Keratinocyte (primary cell): ENCODE measurements at regions not wholly inside any gene's neighbourhood (a gene's known extent, or its start where the extent isn't known, plus 50 kb on each side); places are given as distances from the start of the nearest gene placed in this dataset.
"Not testable (repeated sequence)": the region's sequence is repeated elsewhere in the genome, so short reads cannot be mapped to it uniquely, and the experiment has no call there.

ENCODE experiments used
- DNase-seq: peaks from one replicate; pipeline ENCODE4 v3.0.0-alpha.2; 2011; ENCODE audit warnings: low read depth, missing footprints, low spot score
- FAIRE-seq: peaks from 2 replicates; lab custom pipeline; 2011; peaks lifted over from hg19 to GRCh38; lab: Jason Lieb, UNC
- H2AFZ ChIP-seq: 2 replicates; pipeline ENCODE4 v1.6.0; 2012; ENCODE audit warnings: low read length, control low read depth, inconsistent platforms; ENCODE audit not compliant: control insufficient read depth
- H3K27ac ChIP-seq: 2 replicates; pipeline ENCODE4 v1.5.1; 2011; ENCODE audit warnings: low read length; ENCODE audit not compliant: control insufficient read depth, insufficient read depth
- H3K27me3 ChIP-seq: 3 replicates; pipeline ENCODE4 v1.6.0; 2011; ENCODE audit warnings: low read length; ENCODE audit not compliant: control insufficient read depth, insufficient read depth; ENCODE audit errors: extremely low read depth
- H3K36me3 ChIP-seq, 2 experiments: 2 replicates in 1 of 2; 3 replicates in 1 of 2; pipeline ENCODE4 v1.5.1; 2011; ENCODE audit warnings: low read length in 2 of 2, mild to moderate bottlenecking in 1 of 2; ENCODE audit not compliant: control insufficient read depth in 2 of 2, insufficient read depth in 2 of 2; ENCODE audit errors: extremely low read depth in 1 of 2
- H3K4me1 ChIP-seq: 3 replicates; pipeline ENCODE4 v1.5.1; 2011; ENCODE audit warnings: low read length; ENCODE audit not compliant: control insufficient read depth, insufficient read depth; ENCODE audit errors: extremely low read depth
- H3K4me2 ChIP-seq: 3 replicates; pipeline ENCODE4 v1.6.0; 2011; ENCODE audit warnings: low read depth, low read length; ENCODE audit not compliant: control insufficient read depth, insufficient read depth; ENCODE audit errors: extremely low read depth
- H3K4me3 ChIP-seq, 3 experiments: fragments of 200-600 bp in 1 of 3; sonication (generic) in 1 of 3; 2 replicates in 2 of 3; 3 replicates in 1 of 3; pipeline ENCODE4 v1.5.1; 2011 to 2016; ENCODE audit warnings: low read length in 3 of 3, mild to moderate bottlenecking in 3 of 3, control low read depth in 2 of 3, inconsistent platforms in 1 of 3, low read depth in 1 of 3, mixed read lengths in 1 of 3, mixed run types in 1 of 3, moderate library complexity in 1 of 3; ENCODE audit not compliant: control insufficient read depth in 2 of 3, insufficient read depth in 2 of 3; ENCODE audit errors: extremely low read depth in 1 of 3
- H3K79me2 ChIP-seq: 2 replicates; pipeline ENCODE4 v1.6.0; 2012; ENCODE audit warnings: low read length; ENCODE audit not compliant: control insufficient read depth, insufficient read depth
- H3K9ac ChIP-seq: 3 replicates; pipeline ENCODE4 v1.6.0; 2011; ENCODE audit warnings: low read length; ENCODE audit not compliant: control insufficient read depth, insufficient read depth; ENCODE audit errors: extremely low read depth
- H3K9me1 ChIP-seq: 3 replicates; pipeline ENCODE4 v1.6.0; 2011; ENCODE audit warnings: low read length; ENCODE audit not compliant: control insufficient read depth, insufficient read depth; ENCODE audit errors: extremely low read depth
- H3K9me3 ChIP-seq: 2 replicates; pipeline ENCODE4 v1.5.1; 2012; ENCODE audit warnings: low read depth, low read length; ENCODE audit not compliant: control insufficient read depth
- H4K20me1 ChIP-seq: 3 replicates; pipeline ENCODE4 v1.6.0; 2011; ENCODE audit warnings: low read length; ENCODE audit not compliant: control insufficient read depth, insufficient read depth; ENCODE audit errors: extremely low read depth
- EZH2 ChIP-seq: IDR thresholded peaks from one replicate; pipeline ENCODE4 v1.6.1; 2012; ENCODE audit warnings: inconsistent platforms, mild to moderate bottlenecking, low read length, moderate library complexity
- dilution Hi-C: fragments of 300-500 bp; cut with MboI; formaldehyde crosslinking; loops from one replicate; pipeline ENCODE4 v1.7.0; 2020; ENCODE audit warnings: low sequenced_read_pairs; ENCODE audit not compliant: extremely low pct_ligation_motif_present
- TF ChIP-seq, protein P1 (sequence below), 3 experiments: IDR thresholded peaks in 1 of 3; conservative IDR thresholded peaks in 1 of 3; optimal IDR thresholded peaks in 1 of 3; 2 replicates in 2 of 3; 3 replicates in 1 of 3; pipeline versions ENCODE3 to v1.5.1; 2011; ENCODE audit warnings: low read length in 3 of 3, mild to moderate bottlenecking in 3 of 3, moderate library complexity in 2 of 3, control low read depth in 1 of 3, inconsistent platforms in 1 of 3; ENCODE audit not compliant: insufficient read depth in 2 of 3; ENCODE audit errors: extremely low read depth in 1 of 3

DNA sequence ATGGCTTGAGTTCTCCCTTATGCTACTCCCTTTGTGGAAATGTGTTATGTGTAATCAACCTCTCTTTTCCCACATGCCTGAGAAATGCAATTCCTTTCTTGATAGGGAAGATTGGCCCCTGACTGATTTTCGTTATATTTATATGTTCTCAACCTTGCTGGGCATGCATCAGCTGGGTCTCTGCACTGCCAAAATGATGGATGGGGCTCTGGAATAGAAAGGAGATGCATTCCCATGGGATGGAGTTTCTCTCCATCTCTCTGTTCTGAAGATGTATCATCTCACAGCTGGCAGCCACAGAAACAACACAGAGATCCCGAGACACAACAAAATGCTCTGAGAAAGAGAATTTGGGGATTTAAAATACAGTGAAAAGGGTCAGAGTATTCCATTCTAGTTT is 327.7 kb upstream of the LMCD1 start:
- Histone ChIP-seq H3K9me3 (no peaks in the 10 kb centered on the region), H3K27ac (no peak overlapping the region), H3K4me2 (no peak overlapping the region), H4K20me1 (no peaks in the 10 kb centered on the region), H3K36me3 (no peaks in the 10 kb centered on the region), H3K9me1 (no peaks in the 10 kb centered on the region), H3K27me3 (no peaks in the 10 kb centered on the region), H2AFZ (no peak overlapping the region), H3K9ac (no peak overlapping the region), H3K4me3 (no peak overlapping the region), H3K4me1 (peaks cover 3% of the 10 kb centered on the region), H3K79me2 (no peaks in the 10 kb centered on the region)
- TF ChIP-seq, protein P1, sequence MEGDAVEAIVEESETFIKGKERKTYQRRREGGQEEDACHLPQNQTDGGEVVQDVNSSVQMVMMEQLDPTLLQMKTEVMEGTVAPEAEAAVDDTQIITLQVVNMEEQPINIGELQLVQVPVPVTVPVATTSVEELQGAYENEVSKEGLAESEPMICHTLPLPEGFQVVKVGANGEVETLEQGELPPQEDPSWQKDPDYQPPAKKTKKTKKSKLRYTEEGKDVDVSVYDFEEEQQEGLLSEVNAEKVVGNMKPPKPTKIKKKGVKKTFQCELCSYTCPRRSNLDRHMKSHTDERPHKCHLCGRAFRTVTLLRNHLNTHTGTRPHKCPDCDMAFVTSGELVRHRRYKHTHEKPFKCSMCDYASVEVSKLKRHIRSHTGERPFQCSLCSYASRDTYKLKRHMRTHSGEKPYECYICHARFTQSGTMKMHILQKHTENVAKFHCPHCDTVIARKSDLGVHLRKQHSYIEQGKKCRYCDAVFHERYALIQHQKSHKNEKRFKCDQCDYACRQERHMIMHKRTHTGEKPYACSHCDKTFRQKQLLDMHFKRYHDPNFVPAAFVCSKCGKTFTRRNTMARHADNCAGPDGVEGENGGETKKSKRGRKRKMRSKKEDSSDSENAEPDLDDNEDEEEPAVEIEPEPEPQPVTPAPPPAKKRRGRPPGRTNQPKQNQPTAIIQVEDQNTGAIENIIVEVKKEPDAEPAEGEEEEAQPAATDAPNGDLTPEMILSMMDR (optimal IDR thresholded peaks at IDR 0.05 in 1 of 3, IDR thresholded peaks at IDR 0.05 in 1 of 3, conservative IDR thresholded peaks at IDR 0.05 in 1 of 3; ENCODE audit: extremely low read depth in 1 of 3, insufficient read depth in 2 of 3, low read length in 3 of 3): no peak
- no peak for TF ChIP-seq EZH2
- no peak for DNase-seq
- dilution Hi-C loops: no loop called here
- FAIRE-seq: no peak

DNA sequence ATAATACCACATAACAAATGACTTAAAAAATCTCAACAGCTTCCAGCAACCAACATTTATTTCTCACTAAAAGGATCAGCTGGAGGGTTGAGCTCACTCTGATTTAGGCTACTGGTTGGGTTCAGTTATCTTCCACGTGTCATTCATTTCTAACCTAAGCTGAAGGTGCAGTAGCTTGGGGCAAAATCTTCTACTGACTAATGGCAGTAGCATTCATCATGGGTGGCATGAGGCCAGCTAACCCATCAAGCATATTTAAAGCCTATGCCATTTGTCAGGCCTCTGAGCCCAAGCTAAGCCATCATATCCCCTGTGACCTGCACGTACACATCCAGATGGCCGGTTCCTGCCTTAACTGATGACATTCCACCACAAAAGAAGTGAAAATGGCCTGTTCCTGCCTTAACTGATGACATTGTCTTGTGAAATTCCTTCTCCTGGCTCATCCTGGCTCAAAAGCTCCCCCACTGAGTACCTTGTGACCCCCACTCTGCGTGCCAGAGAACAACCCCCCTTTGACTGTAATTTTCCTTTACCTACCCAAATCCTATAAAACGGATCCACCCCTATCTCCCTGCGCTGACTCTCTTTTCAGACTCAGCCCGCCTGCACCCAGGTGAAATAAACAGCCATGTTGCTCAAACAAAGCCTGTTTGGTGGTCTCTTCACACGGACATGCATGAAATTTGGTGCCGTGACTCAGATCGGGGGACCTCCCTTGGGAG is 324.7 kb upstream of the LMCD1 start:
- FAIRE-seq: peak; percentile 51
- H3K4me3 ChIP-seq, H2AFZ ChIP-seq, H3K36me3 ChIP-seq, H4K20me1 ChIP-seq, H3K27me3 ChIP-seq, H3K9me1 ChIP-seq, H3K4me2 ChIP-seq, H3K79me2 ChIP-seq, dilution Hi-C loops, H3K9me3 ChIP-seq, H3K27ac ChIP-seq, H3K4me1 ChIP-seq, H3K9ac ChIP-seq: not testable (repeated sequence)
- peak; percentile 30 for DNase-seq

DNA sequence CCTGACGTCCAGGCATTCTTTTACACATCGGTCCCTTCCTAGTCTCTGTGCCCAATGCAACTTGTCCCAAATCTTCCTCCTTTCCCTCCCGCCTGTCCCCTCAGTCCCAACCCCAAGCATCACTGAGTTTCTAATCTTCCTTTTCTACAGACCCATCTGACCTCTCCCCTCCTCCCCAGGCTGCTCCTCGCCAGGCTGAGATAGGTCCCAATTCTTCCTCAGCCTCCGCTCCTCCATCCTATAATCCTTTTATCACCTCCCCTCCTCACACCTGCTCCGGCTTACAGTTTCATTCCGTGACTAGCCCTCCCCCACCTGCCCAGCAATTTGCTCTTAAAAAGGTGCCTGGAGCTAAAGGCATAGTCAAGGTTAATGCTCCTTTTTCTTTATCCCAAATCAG is 323.1 kb upstream of the LMCD1 start:
- H3K36me3 ChIP-seq, FAIRE-seq, dilution Hi-C loops, DNase-seq, H3K9me1 ChIP-seq, H3K9me3 ChIP-seq, H2AFZ ChIP-seq, H3K4me3 ChIP-seq, H3K79me2 ChIP-seq, H3K4me1 ChIP-seq, H3K27me3 ChIP-seq, H3K4me2 ChIP-seq, H3K27ac ChIP-seq, H4K20me1 ChIP-seq, H3K9ac ChIP-seq: not testable (repeated sequence)
